T-helper 1 cell (primary cell): ENCODE measurements at regions not wholly inside any gene's neighbourhood (a gene's known extent, or its start where the extent isn't known, plus 50 kb on each side); places are given as distances from the start of the nearest gene placed in this dataset.

Experiments used
- DNase-seq, 5 donors: peaks; one replicate each; pipeline ENCODE4 v3.0.0-alpha.2; 2012 to 2020

DNA sequence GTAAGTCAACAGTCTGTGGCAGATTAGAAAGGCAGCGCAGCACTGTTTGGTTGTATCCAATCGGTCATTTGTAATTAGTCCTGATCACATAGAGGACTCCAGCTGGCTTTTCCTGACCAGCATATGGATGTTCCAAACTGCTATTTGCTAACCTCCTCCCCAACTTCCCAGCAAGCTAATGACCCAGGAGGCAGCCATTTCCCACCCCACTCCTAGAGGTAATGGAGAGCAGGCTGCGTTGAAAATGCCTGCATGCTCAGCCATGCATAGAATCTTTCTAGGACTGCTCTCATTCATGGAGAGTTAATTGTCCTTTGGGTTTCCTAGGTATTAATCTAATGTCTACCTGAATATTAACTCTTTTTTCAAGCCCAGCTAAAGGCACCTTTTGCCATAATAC lies 850.6 kb upstream of the WWC1 start:
- no peak for DNase-seq

DNA sequence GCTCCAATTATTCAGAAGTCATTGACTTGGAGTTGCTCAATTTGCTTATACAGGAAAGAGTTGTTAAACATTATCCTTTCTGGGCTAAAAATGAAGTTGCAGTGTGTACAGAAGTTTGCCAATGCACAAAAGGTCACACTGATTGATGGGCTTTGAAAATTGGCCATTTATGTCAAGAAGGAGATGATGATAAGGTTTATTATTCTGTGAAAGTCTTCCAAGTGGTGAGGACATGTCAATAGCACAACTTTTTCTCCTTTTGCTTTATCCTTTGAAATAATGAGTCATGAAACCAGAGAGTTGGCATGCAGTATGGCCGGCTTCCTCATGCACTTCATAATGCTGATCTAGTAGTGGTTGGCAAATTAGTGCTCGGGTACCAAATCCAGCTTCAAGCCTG lies 848.5 kb upstream of the WWC1 start:
- DNase-seq: no peak

GRCh38 chr5:167447466-167448375 lies 843.7 kb upstream of the WWC1 start:
- no peak for DNase-seq

DNA sequence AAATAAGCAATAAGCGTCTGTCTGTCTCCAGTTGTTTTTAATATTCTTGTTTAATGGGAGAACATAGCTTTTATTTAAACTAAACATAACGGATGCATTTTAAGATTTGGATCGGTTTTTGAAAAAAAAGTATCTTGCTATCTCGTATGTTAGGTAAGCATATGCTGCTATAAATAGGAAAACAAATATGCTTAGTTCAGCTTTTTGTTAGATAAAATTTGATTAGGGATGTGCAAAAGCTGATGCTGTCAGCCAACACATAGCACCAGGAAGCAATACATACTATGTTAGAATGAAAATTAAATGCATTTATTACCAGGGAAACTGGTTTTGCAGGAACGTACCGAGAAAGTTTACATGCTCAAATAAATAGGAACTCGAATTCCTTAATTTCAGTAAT lies 843.1 kb upstream of the WWC1 start:
- DNase-seq: no peak

GRCh38 chr5:167451076-167451475 lies 840.4 kb upstream of the WWC1 start:
- DNase-seq: no peak

DNA sequence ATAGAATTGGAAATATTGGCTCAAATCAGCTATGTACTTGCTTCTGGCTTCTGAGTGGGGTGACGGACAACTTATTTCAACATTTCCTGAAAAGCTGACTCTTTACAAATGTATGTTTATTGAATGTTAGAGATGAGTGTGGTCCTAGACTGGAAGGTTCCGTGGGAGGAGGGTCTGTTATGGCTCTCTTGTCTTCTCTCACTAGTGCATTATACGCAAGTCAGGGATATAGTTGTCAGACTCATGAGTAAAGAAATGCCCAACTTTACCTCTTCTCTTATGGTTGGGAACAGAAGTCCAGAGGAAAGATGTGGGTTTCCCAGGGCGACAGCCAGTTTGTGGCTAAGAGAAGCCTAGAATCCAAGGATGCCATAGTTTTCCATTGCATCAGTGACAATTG lies 839.3 kb upstream of the WWC1 start:
- DNase-seq: no peak

DNA sequence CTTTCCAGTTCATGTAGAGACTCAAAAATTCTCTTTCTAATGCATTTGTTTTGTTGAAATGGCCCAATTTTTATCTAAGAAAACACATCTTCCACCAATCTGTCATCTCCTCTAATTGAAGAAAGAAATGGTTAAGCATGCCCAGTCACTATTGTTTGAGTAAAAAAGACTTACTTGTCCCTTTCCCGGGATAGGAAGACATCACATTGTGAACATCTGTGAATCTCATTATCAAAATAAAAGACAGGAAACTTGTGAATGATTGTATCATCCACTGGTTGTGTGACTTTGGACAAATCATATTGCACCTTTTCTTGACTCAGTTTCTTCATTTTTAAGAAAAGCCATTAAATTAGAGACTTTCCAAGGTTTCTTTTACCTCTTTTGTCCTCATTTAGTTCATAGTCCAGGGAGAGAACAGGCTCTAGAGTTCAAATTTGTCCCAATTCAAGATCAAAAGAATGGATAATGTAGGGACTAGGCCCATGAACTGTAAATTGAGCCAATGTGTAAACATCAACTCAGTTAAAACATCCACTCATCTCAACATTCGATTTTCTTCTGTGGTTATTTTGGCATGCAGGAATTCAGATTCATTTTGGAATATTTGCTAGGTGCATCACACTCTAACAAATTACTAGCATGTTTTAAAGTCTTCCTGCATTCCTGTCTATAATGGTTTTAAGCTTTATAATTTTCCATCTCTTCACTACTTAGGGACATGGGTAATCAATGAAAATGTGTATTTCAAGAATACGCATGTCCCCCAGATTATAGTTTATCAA lies 838.0 kb upstream of the WWC1 start:
- DNase-seq: no peak

DNA sequence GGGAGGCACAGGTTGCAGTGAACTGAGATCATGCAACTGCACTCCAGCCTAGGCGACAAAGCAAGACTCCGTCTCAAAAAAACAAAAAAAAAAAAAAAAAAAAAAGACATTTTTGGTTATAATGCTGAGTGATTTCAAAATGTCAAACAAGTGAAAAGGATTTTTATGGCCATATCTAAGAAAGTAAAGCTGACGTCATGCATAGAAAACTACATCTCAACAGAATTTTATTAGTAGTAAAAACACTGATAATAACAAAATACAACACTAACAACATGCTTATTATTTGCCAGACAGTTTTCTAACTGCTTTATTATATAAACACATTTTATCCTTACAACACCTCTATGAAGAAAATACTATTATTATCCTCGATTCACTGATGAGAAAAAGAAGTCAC lies 833.0 kb upstream of the WWC1 start:
- DNase-seq: no peak

DNA sequence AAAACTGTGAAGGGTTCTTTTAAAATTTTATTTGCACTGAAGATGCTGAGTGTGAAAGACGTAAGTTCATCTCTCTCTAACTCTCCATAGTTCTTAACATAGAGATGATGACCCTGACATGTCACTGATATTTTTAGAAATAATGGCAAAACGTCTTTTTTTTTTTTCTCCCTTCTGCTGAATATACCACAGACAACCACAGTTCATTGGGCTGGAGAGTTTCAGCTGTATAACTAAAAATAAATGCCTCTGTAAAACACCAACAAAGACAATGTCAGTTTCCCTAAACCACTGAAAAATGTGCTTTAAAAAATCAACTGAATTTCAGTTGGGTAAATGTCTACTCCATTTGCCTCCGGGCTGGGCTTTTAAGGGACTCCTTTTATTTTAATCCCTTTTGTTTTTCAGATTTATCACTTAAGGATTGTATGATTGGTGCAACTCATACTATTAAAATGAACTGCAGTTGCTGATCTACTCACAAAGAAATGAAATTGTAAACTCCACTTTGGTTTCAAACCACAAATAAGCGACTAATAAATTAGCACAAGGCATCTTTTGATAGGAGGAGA lies 830.9 kb upstream of the WWC1 start:
- no peak for DNase-seq

DNA sequence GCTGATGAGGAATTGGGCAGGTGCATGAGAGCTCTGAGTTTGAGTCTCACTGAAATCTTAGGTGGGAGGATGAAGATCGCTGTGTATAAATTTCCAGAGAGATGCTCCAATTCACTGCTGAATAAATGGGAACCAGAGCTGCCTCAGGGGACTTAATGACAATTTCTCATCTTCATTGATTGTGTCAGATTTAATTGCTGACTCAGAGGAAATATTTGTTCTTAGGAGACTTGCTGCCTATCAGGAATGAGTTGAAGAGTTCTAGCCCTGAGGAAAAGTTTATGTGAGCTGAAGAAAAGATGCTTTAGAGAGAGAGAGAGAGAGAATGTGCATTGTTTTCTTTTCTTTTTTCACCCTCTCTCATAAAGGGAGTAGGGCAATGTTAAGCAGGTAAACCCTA lies 827.5 kb upstream of the WWC1 start:
- no peak for DNase-seq

DNA sequence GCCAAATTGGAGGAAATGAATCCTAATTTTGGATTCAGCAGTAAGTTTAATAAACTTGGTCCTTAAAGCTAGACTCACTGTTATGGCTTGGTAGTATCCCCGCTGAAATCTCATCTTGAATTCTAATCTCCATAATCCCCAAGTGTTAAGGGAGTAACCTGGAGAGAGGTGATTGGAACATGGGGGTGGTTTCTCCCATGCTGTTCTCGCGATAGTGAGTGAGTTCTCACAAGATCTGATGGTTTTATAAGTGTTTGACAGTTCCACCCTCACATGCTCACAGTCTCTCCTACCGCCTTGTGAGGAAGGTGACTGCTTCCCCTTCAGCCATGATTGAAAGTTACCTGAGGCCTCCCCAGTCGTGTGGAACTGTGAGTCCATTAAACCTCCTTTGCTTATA lies 824.5 kb upstream of the WWC1 start:
- no peak for DNase-seq

DNA sequence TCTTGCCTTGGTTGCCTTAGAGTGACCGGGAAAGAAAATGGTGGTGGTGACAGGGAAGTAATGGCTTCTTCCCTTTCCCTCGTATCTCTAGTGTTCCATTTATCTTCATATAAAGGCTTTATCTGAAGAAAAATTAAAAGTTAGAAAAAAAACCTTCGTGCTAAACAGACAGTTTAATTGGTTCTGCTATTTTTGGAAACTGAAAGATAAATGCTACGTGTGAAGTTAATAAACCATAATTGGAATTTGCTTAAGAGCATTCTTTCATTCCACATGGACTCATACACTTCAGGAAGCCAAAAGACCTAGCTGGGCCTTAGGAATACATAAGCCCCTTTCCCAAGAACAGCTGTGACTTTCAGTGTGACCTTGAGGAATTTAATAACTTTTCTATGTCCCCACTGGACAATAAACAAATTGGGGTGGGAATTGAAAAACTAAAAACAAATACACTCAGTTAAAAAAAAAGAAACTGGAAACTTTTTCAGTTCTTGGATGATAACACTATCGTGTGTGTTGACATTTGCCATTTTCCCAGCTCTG lies 818.8 kb upstream of the WWC1 start:
- DNase-seq: no peak

DNA sequence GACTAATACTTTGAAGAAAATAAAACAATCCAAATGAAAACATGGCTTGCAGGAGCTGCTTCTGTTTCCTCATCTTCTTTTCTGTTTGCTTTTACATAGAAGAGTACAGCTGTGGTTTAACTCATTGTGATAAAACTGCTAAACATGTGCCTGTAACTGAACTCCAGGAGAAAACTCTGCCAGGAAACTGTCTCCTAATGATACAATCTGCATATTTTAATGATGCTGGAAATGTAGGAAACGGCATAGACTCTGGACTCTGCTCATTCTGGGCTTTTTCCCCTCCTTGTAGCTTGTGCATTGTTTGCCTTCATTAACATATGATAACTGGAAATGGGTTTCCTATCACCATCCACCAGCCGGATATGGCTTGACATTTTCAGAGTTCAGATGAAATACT lies 813.3 kb upstream of the WWC1 start:
- DNase-seq: no peak

DNA sequence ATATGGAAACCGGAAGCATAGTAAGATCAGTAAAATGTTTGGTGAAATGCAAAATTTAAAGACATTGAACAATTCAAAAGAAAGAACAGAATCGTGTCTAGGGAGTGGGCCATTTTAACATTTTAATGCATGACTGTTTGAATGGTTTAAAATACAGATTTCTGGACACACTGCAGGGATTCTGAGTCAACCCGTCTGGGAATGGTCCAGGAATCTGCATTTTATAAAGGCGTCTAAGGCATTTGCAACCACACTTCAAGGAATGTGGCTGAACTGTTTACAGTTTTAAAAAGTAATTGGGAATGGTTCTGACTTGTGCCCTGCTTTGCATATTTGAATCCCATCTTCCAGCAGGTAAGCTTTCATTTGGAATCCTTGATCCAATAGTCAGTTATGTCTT lies 811.7 kb upstream of the WWC1 start:
- DNase-seq: no peak

GRCh38 chr5:167481345-167481744 lies 810.1 kb upstream of the WWC1 start:
- no peak for DNase-seq

- no peak for DNase-seq
Observed at GRCh38 chr5:167482555-167482954, 808.9 kb upstream of the WWC1 start.

DNA sequence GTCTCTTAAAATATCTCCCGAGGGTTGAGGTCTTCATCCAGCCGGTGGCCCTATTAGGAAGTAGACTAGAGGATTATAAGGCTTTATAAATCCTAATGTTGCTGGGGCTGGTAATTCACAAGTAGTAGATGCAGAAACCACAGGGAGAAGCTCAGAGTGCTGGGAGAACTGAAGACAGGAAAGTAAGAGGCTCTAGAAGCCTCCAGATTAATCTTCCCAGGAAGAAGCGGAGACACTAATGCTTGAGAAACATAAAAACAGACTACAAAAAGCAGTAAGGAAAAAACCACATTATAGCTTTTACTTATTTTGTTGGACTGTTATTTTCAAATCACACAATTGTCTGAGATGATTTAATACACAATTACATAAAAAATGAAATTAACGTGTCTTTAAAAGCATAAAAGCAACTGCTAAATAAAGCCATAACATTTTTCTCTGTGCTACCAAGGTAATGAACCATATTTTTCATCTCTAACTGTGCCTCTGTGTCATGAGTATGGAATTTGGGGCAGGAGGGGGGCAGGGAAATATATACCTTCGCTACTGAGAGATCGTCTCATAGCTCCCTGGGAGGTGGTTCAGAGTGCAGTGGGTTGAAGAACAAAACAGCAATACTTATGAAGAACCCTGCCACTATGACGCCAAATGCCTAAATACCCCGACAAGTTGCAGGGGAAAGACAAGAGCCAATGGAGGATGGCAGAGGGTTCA lies 806.2 kb upstream of the WWC1 start:
- DNase-seq: no peak

- DNase-seq: no peak
Observed at GRCh38 chr5:167488371-167488770, 803.1 kb upstream of the WWC1 start.

DNA sequence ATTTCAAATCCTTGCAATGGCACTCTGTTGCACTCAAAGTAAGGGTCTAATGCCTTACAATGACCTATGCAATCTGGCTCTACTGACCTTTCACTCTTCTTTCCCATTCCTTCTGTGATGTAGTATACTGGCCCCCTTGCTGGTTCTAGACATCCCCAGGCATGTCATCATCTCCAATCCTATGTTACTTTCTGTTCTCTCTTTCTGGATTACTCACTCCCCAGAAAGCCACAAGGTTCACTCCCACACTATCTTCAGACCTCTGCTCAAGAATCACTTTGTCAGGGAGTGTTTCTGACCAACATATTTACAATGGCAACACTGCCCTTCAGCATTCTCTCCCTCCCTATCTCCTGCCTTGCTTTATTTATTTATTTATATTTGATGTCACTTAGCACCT lies 802.2 kb upstream of the WWC1 start:
- DNase-seq: no peak

DNA sequence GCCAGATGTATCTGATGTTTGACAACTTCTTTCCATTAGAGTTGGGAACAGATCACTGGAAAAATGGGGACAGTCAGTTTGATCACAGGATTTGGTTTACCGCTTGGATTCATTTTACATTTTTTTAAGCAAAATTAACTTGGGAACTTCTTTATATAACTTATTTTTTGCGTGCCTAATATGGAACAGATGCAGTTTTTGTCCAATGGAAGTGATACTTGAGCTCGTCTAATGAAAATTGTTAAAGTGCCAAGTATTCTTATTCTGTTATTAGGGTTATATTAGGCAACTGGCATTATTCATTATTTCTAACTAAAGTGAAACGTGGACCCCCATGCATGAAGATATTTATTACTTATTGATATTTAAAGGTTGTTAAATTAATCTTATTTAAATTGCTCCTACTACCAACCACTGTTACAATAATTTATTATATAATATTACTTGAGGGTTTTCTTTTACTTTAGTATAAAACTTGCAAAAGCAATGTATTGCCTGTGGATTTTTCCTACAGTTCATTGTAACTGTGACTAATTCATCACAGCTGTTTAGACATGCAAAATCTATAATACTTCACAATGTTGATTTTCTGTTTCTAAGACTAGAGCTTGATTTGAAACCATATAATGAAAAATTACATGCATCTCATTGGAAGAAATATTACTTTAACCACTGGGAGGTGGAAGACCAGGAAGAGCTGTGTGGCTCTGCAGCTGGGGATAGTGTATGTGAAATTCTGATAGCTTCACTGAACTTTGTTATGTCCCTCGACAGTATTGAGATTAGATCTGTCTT lies 787.3 kb upstream of the WWC1 start:
- no peak for DNase-seq

DNA sequence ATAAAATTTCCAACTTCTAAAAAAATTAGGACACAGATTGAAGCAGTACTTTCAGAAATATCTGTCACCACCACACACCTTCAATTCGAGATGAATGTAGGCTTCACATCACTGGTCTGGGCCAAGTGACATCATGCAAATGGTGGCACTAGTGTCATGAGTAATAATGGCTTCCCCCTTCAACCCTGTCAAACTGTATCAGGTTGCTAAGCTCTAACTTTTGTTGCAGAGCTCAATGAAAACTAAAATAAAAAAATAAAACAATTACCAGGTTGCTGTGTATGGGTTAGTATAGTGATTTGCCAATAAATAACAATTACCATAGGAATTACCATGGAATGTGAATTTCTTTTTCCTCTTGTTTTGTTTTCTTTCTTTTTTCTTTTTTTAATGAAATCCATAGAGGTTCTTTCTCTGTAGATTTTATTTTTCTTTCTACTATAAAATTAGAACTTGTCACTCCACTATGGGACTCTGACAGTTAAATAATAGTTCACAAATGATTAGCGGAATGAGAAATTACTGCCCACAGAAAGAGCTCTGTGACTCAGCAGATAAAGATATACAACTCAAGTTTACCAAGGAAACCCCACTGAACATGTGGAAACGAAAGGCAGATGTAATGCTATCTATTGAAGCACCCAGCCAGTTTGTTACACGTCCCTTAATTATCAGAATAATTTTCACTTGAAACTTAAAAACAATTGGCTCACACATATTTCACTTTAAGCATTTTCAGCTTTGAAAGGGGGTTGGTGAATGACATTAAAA lies 783.8 kb upstream of the WWC1 start:
- no peak for DNase-seq
